Choroid plexus epithelial cell (primary cell): ENCODE measurements at regions not wholly inside any gene's neighbourhood (a gene's known extent, or its start where the extent isn't known, plus 50 kb on each side); places are given as distances from the start of the nearest gene placed in this dataset.
A peak's percentile ranks its signal among the peaks of the same experiment; 100 is the strongest.
"Not testable (repeated sequence)": the region's sequence is repeated elsewhere in the genome, so short reads cannot be mapped to it uniquely, and the experiment has no call there.

Experiments used
- DNase-seq: peaks from one replicate; pipeline ENCODE4 v3.0.0-alpha.2; 2010; ENCODE audit warnings: low read depth
- H3K4me3 ChIP-seq: 2 replicates; pipeline ENCODE4 v1.5.1; 2011; ENCODE audit warnings: low read depth, mild to moderate bottlenecking, control low read depth, low read length, moderate library complexity
- CTCF ChIP-seq: conservative IDR thresholded peaks from 2 replicates; pipeline ENCODE4 v1.5.1; 2011; ENCODE audit warnings: low read depth, mild to moderate bottlenecking, control low read depth, inconsistent platforms, low read length, moderate library complexity

GRCh38 chr22:44570476-44571445, 72.7 kb upstream of the RTL6 start:
- no peak for TF ChIP-seq CTCF
- no peak overlapping the region for H3K4me3 ChIP-seq
- no peak for DNase-seq

GRCh38 chr22:44569561-44569991, 71.5 kb upstream of the RTL6 start:
- DNase-seq, result no peak
- H3K4me3 ChIP-seq, result no peak overlapping the region
- no peak for TF ChIP-seq CTCF

- H3K4me3 ChIP-seq, result no peak overlapping the region
- peak; percentile 80 for TF ChIP-seq CTCF
- DNase-seq, result peak; percentile 70
Observed at GRCh38 chr22:44567846-44568493, 69.9 kb upstream of the RTL6 start.

GRCh38 chr22:44567378-44567841, 69.4 kb upstream of the RTL6 start:
- not testable (repeated sequence) for H3K4me3 ChIP-seq, DNase-seq

GRCh38 chr22:44566911-44567310, 68.9 kb upstream of the RTL6 start:
- no peak overlapping the region for H3K4me3 ChIP-seq
- TF ChIP-seq CTCF, result no peak
- no peak for DNase-seq

GRCh38 chr22:44562651-44563050, 64.6 kb upstream of the RTL6 start:
- not testable (repeated sequence) for H3K4me3 ChIP-seq, DNase-seq

GRCh38 chr22:44561139-44561840, 63.3 kb upstream of the RTL6 start:
- H3K4me3 ChIP-seq, result no peak overlapping the region
- no peak for DNase-seq
- no peak for TF ChIP-seq CTCF

- not testable (repeated sequence) for H3K4me3 ChIP-seq
- peak; percentile 39 for DNase-seq
Observed at GRCh38 chr22:44558671-44559070, 60.6 kb upstream of the RTL6 start.

GRCh38 chr22:44557872-44558271, 59.8 kb upstream of the RTL6 start:
- not testable (repeated sequence) for H3K4me3 ChIP-seq, DNase-seq
